Activated CD4-positive, alpha-beta T cell treated with anti-CD3 and anti-CD28 coated beads, Interleukin-10, Interleukin-2, amounts not matched to agents 100 ng/mL and 50 ng/mL, durations not matched to agents 16 hours and 8 hours (primary cell): ENCODE measurements at regions not wholly inside any gene's neighbourhood (a gene's known extent, or its start where the extent isn't known, plus 50 kb on each side); places are given as distances from the start of the nearest gene placed in this dataset.

Experiments
- DNase-seq: peaks from one replicate; pipeline ENCODE4 v3.0.0-alpha.2; 2020

DNA sequence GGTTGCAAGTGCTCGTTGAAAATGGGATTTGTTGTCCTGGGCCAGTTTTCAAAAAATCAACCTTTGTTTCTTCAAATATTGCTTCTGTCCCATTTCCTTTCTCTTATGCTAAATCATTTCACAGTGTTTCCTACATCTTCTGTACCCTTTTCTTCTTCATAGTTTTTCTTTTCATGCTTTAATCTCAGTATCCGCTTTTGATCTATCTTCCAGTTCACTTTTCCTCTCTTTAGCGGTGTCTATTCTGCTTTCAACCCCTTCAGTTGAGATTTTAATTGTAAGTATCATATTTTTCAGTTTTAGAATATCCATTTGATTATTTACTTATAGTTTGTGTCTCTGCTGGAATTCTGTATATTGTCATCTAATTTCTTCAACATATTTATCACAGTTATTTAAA, 311.7 kb upstream of the TPM1 start:
- no peak for DNase-seq

DNA sequence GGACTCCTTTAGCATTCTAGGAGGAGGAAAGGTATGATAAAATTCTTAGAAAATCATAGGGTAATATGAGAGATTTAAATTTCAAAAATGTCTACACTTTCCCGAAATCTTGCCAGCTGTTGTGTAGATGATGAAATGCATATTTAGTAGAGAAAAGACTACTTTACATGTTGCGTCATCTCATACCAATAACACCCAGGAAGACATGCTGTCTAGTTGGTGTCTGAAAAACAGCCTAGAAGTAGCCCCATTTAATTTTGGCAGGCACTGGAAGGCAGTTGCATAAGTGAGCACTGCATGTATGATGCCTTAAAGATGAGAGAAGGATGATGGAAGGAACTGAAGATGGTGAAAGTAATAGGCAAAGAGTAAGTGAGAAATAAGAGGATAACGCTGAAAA, 310.5 kb upstream of the TPM1 start:
- DNase-seq, result no peak

DNA sequence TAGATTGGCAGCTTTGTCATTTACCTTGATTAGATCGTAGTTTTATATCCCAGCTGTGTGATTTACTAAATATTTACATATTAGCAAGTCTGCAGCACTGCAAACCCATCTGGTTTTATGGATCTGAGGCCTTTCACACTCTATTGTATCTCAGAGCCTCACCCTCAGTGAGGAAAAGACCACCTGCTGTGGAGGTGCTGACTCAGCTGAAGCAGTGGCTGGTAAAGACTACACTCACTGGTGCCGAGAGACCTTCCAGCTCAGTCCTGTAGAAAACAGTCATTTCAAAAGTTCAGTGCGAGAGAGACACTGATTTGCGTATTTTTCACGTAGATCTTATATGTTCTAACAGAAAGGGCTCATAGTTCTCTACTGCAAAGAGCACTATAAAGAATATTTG, 307.8 kb upstream of the TPM1 start:
- DNase-seq, result no peak

DNA sequence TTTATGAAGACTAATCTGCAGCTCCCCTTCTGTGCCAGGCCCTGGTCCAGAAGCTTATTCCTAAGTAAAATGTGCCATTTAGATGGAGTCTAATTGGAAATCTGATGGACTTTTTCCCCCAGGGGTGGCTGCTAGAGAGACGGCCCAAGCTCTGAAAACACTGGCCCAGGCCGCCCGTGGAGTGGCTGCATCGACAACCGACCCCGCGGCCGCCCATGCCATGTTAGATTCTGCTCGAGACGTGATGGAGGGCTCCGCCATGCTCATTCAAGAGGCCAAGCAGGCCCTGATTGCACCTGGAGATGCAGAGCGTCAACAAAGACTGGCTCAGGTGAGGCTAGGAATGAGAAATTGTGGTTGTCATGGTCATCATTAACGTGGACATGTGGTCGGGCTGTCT, 305.8 kb upstream of the TPM1 start:
- no peak for DNase-seq

DNA sequence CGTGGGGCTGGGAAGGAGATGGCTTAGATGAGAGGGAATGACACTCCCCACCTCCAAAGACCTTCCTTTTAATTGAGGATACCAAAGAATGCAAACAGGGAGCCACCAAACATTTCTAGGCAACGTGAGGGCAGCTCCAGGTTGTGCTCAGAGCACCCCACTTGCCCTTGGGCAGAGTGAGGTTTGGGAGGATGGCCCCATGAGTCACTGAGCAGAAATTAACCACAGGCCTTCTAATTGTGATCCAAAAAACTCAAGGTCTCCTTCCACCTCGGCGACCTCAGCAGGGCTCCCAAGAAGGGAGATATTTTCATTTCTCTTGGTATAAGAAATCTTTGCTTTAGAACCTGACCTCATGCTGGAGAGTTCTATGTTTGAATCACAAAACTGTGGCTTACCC, 305.0 kb upstream of the TPM1 start:
- no peak for DNase-seq

DNA sequence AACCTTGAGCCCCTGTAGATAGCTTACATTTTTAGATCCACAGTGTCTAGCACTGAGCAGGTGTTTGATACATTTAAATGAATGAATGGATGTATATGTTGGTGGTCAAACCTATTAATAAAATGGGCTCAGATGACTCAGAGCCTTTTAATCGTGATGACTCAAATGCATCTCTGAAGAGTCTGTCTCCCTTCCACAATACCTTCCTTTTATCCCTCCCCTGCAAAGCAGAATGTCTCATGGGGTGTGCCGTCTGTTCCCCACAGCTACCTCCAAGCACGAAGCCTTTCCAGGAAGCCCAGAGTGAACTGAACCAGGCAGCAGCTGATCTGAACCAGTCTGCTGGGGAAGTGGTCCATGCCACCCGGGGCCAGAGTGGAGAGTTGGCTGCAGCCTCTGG, 303.5 kb upstream of the TPM1 start:
- no peak for DNase-seq

DNA sequence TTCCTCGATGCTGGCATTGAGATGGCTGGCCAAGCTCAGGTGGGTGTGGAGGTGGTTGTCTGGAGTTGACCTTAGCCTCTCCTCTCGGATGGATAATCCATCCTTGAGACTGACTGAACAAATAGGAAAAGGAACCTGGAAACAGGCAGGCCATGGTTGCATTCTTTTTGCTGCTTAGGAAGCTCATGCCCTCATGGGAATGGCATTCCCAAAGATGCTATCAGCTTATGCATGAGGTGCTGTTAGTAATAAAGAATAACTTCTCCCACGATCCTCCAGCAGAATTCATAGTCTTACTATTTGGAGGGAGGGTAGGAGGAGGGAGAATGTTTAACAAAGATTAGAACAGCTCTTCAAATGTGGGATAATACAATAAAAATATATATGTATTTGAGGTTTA, 303.0 kb upstream of the TPM1 start:
- no peak for DNase-seq

DNA sequence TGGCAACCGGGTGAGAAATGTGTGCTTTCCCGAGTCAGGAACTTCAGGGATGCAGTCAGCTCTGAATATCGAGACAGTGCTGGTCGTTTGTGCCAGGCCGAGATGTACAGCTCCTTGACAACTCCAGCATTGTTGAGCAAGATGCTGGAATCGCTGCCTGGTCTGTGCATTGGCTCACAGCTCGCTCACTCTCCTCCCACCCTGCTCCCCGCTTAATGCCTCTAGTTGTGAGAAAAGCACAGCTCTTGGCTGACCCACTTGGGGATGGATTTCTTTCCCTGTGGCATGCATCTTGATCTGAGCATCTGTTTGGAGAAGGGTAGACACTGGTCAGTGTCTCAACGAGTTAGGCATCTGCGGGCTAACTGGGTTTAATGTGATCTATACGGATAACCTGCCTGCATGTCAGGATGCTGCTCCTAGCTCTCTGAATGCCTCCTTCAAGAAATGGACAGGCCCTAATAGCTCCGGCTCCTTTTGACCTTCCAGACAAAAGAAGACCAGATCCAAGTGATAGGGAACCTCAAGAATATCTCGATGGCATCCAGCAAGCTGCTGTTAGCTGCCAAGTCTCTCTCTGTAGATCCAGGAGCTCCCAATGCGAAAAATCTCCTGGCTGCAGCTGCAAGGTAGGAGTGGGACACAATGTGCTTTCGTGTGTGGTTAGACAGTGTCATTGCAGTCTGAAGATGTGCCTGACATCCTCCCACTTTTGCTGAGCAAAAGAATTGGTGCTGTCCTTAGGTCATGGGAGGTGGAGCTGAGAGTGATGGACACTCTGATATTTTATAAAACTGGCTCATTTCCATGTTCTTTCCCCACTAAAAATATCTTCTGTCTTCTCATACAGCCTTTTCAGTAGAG, 302.2 kb upstream of the TPM1 start:
- DNase-seq, result no peak

DNA sequence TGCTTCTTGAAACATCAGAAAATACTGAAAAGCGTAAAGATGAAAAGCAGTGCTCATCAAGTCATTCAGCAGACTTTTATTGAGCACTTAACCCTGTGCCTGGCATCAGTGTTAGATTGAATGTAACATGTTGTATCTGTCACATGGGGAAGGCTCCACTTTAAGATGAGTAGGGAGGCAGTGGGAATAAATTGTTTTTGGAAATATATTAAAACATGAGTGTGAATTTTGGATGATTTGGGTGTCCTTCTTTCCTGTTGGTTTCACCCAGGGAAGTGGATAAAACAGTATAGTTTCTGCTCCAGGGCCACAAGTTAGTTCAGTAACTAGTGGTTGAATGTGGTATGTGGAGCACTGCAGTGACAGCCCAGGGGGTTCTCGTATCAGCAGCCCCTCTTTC, 301.4 kb upstream of the TPM1 start:
- no peak for DNase-seq

DNA sequence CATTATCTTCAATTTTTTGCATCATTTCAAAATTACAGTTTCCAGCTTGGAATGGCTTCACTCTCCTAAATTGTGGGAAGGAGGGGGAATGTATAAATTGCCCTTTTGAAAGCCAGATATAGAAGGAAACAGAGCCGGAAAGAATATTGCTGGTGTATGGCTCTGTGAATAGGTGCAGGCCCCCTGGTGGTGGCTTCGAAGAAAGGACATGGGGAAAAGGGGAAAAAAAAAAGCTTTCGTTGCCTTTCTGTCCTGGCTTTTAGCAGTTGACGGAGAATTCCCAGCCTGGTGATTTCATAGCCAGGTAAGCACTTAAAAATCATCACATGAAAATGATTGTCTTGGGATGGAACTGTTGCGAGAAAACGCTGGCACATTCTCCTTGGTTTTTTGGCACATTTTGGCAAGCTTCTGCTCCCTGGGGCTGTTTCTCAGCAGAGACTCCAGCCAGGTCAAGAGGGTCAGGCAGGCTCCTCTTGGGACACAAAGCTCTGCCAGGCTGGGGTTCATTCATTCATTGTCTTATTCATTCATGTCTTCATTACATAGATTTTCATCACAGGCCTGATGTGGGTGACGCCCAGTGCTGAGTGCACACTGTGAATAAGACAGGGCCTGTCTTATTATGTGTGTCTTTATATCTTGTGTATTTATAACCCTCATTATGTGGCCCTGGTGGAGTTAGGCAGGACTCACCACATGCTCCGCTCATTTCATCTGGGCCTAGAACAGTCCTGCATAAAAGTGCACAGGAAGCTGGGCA, 300.0 kb upstream of the TPM1 start:
- DNase-seq, result peak; percentile 41

DNA sequence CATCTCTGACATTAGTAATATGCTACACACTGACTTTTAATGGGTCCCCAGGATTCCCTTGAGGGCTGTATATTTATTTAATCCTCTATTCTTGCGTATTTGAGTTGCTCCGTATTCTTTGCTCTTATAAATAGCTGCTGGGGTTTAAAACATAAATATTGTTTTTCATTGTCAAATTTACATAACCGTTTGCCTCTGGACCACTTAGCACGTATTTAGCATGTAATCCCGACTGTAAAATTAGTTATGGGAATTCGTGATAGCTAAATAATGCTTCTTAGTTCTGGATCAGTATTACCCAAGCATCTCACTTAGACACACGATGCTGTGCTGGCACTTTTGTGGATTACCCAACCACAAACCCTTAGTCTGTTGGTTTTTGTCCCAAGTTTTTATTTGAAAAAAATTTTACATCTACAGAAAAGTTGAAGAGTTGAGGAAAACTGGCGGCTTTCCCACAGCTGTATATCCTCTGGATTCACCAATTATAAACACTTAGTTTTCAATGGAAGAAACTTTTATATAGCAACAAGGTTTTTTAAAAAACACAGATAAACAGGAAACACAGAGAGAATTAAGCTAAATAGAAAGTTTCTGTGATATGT, 296.8 kb upstream of the TPM1 start:
- DNase-seq, result no peak

DNA sequence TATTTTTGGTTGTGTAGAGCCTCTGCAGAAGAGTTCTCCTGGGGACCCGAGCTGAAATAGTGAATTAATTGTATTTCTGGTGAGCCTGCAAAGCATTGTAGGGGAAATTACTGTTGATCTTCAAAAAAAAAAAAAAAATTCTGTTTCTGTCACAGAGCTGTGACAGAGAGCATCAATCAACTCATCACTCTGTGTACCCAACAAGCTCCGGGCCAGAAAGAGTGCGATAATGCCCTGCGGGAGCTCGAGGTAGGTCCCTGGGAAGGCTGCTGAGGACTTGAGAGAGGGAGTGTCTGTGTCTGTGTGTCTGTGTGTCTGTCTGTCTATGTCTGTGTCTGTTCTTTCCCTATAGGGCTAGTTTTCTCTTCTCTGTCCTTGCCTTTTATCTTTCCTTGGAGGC, 294.4 kb upstream of the TPM1 start:
- no peak for DNase-seq

DNA sequence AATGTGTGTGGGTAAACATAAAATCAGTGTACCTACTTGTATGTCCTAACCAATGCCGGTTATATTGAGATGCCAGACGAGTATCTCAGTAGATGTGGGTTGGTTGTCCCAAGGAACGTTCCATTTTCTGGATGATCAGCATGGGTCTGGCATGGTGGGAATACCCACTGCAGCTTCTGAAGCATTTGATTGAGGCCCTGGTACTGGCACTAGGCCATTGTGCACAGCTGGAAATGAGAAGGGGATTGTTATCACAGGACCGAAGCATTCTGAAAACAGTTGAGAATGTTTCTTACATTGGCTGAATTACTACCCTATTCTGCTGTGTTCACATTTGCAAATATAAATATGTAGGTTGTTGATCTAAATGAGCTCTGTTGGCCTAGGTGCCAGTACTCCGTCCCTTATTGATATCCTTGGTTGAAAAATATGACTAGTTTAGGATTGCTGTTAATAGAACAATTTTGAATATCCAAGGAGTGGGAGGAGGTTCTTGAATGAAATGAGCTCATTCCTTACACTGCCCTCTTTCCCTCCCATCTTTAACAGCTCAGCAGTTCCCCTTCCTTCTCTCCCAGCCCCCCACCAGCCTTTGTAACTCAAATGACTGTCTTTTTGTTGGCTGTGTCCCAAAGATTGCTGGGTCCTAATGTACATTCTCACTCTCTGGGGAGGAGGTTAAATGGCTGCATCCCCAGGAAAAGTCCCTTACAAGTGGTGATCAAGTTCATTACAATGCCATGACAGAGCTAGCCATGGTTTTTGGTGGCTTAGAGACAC, 293.3 kb upstream of the TPM1 start:
- DNase-seq, result no peak

DNA sequence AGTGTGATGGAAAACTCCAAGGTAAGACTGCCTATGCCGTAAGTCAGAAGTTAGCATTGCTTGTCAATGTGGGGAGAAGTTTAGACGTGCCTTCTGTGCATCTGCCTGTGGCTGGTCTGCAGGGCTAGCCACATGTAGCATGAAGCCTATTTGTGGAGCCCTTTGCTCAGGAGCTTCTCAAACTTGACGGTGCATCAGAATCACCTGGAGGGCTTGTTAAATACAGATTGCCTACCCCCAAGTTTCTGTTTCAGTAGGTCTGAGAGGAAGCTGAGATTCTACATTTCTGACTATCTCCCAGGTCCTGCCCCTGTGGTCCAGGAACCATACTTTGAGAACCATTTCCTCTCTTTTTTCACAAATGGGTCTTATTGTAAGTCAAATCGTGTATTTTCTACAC, 292.1 kb upstream of the TPM1 start:
- DNase-seq, result no peak

DNA sequence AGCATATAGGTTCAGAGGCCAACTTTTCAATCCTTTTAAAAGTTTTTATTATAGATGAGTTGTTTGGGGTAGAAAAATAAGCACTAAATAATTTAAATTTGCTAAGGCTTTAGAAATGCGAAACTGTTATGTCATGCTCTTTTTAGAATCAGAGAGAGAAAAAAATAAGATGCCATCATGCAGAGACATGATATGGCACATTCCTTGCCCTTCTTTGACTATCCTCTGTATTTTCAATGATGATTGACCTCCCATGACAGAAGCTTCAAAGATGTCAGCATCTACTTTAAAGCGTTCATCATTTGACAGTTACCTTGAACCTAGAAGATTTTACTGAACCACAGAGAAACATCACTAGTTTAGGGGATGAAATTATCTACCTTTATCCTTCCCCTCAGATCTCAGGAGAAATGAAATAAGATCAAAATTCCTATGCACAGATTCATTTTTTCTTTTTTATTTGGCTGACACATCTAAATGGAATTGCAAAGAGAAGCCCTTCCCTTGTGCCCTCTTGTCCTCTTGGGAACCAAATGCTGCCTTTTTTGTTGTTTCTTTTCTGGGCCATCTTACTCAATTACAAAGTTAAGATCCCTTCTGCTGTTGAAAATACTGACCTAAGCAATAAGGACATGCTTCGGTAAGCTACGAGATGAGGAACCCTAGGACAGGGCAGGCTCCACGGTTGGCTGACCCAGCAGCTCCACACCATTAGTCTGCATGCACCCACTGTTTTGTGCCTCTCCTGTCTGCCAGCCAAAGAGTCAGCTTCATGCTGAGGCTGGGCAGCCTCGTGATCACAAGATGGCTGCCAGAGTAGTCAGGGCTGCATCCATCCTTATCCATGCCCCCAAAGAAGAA, 289.7 kb upstream of the TPM1 start:
- DNase-seq, result no peak

DNA sequence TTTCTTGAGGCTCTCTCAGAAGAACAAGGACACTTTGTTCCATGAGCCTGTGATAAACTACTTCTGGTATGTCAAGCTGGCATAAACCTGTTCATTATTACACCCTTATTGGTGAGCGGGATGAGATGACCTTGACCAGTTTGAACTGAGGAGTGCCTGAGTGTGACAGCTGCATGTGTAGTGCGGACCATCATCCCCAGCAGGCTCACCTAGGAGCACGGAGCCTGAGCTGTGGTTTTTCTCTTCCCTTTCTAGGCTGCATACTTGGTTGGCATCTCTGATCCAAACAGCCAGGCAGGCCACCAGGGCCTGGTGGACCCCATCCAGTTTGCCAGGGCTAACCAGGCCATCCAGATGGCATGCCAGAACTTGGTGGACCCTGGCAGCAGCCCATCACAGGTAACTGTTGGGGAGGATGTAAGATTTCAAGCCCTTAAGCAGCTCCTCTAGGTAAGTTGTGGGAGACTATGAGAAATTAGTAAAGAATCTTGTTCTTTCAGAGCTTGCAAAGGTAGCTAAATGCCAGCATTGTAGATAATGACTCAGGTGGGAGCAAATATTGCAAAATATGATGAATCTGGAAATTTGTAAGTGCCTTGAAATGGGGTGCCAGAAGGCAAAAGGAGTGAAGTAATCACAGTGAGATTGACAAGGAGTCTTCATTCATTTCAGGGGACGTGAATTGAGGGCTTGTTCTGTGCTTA, 288.9 kb upstream of the TPM1 start:
- no peak for DNase-seq

DNA sequence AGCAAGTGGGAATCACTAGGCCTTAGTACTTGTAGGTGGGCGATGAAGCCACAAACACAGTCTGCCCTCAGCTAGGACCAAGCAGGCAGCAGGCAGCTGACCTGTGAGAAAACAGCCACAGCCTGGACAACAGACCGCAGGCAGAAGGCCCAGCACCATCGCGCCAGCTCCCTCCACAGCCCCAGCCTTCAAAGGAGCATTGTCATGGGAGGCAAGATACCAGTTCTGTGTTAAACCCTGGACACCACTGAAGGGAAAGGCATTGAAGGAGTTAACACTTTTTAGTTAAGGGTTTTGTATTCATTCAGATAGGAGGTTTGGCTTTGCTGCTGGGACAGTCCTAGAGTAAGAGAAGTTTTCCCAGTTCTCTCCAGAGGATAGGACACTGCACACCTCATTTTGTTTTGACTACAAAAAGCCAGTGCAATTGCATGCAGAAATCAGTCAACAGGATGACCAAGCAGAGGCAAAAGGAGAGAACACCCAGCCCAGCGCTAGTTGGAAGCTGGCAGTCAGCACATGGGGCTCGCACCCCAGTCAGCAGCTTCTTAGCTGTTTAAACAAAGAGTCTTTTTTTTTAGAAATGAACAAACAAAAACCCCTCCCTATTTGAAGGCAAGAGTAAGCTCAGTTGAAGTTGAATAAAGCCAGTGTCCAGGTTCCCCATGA, 286.1 kb upstream of the TPM1 start:
- DNase-seq, result no peak

DNA sequence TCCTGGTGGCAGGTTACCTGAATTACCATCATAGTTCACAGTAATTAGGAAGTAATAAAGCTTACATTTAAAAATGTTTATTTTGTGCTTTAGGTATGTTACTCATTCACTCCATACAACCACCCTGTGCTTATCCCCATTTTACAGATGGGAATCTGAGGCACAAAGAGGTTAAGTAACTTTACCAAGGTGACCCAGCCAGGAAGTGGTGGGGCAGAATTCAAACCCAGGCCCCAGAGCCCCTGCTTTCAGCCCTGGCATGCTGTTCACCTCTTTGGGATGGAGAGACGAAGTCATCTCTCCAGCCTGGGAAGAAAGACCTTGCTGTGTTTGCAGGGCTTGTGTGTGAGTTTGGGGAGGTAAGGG, 285.6 kb upstream of the TPM1 start:
- no peak for DNase-seq

DNA sequence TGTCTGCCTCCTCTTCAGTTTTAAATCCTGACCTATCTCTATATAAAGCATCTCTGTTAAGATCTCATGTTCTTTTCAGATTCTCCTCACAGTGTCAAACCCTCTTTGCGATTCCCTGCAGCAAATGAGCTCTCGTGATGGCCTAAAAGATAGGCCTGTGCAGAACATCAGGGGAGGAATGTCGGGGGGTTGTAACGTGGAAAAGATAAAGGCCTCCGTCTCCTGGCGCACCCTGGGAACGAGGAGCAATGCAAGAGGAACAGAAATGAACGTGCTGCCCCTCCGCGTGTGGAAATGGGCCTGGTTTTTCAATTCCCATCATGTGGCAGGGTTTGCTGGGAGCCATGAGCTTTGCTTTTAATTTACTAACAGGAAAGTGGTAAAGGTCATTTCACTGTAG, 285.0 kb upstream of the TPM1 start:
- no peak for DNase-seq

DNA sequence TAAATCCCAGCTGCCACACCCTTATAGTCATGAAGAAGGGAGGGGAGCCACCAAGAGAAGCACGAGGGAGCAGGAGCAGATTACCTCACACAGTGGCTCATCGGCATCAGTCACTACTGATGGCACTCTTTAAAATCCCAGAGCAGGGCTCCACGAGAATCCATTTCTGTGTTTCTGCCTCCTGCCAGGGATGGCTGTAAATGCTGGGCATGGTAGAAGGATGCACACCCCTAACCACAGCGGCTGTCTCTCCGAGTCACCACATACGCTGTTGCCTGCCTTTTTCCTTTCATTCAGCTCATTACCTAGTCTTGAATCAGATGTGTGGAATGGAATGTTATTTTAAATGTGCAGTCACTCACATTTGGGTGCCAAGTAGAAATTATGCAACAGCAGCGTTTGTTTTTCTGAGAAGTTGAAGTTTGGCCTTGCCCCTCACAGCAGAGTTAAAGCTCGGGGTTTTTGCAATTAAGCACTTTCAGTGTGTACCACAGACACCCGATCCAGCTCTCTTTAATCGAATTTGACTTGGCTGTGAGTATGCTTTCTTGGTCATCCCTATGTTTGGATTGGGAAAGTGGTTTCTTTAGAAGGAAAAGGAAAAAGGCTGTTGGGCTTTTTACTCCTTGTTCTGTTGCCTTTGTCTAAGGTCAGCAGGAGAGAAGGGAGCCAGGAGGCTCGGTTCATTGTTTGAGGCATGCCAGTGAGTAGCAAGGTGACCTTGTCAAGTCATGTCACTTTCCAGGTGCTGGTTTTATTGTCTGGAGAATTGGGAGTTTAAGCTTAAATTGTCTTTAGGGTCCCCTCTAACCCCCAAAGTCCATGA, 284.2 kb upstream of the TPM1 start:
- DNase-seq, result no peak
